Gastroesophageal sphincter (tissue), 3 donors: ENCODE measurements at regions not wholly inside any gene's neighbourhood (a gene's known extent, or its start where the extent isn't known, plus 50 kb on each side); places are given as distances from the start of the nearest gene placed in this dataset.

Experiments
- POLR2A ChIP-seq, 2 donors: fragments of 450-650 bp; IDR thresholded peaks; one replicate each; pipeline ENCODE4 v1.6.1; 2017; ENCODE audit warnings: antibody characterized with exemption in 2 of 2, mild to moderate bottlenecking in 2 of 2, moderate library complexity in 1 of 2
- TF ChIP-seq, protein P1 (sequence below), 4 experiments: fragments of 200-600 bp in 2 of 4; fragments of 450-650 bp in 2 of 4; sonication (generic) in 1 of 4; IDR thresholded peaks; one replicate each; pipeline ENCODE4 v1.5.1; 2017 to 2019; ENCODE audit warnings: antibody characterized with exemption in 4 of 4, mild to moderate bottlenecking in 2 of 4, moderate library complexity in 2 of 4

DNA sequence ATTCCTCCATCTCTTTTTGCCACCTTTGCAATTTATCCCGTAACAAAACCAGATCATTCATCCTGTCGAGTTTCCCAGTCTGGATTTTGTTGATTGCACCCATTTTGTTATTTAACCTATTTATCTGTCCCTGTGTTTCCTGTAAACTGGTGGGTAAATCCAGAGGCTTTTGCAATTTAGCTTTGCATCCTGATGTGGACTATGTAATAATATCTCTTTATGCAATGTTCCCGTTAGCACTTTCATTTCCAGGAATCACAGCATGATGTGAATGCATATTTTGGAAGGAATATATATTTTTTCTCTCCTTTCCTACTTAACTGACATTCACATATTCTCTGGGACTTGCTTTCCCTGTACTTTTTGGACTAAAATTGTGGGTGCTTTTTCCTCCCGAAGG lies 240.3 kb upstream of the GAS1 start:
- TF ChIP-seq POLR2A (IDR thresholded peaks at IDR 0.05): no peak
- TF ChIP-seq, protein P1, sequence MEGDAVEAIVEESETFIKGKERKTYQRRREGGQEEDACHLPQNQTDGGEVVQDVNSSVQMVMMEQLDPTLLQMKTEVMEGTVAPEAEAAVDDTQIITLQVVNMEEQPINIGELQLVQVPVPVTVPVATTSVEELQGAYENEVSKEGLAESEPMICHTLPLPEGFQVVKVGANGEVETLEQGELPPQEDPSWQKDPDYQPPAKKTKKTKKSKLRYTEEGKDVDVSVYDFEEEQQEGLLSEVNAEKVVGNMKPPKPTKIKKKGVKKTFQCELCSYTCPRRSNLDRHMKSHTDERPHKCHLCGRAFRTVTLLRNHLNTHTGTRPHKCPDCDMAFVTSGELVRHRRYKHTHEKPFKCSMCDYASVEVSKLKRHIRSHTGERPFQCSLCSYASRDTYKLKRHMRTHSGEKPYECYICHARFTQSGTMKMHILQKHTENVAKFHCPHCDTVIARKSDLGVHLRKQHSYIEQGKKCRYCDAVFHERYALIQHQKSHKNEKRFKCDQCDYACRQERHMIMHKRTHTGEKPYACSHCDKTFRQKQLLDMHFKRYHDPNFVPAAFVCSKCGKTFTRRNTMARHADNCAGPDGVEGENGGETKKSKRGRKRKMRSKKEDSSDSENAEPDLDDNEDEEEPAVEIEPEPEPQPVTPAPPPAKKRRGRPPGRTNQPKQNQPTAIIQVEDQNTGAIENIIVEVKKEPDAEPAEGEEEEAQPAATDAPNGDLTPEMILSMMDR (IDR thresholded peaks at IDR 0.05): no peak
